ENCODE measurements at regions not wholly inside any gene's neighbourhood (a gene's known extent, or its start where the extent isn't known, plus 50 kb on each side); places are given as distances from the start of the nearest gene placed in this dataset.
"Not testable (repeated sequence)": the region's sequence is repeated elsewhere in the genome, so short reads cannot be mapped to it uniquely, and the experiment has no call there.

- Histone ChIP-seq H3K4me1 (ENCODE audit: insufficient read depth, low read length) (no peaks in the 10 kb centered on the region), H3K4ac (ENCODE audit: low read depth, low read length) (no peak overlapping the region), H2BK12ac (ENCODE audit: insufficient read length, low read depth, low read length) (no peak overlapping the region), H3K9ac (ENCODE audit: extremely low read depth, insufficient read length, low read length) (no peak overlapping the region), H3K23ac (ENCODE audit: insufficient read length, low read depth, low read length) (no peak overlapping the region), H3K4me2 (ENCODE audit: insufficient read depth, insufficient read length, low read length) (no peak overlapping the region), H3K23me2 (ENCODE audit: insufficient read length, low read depth, low read length, poor library complexity, severe bottlenecking) (no peaks in the 10 kb centered on the region), H2BK120ac (ENCODE audit: low read depth, low read length, poor library complexity, severe bottlenecking) (no peak overlapping the region), H3K56ac (ENCODE audit: insufficient read length, low read depth, low read length) (no peak overlapping the region), H3T11ph (ENCODE audit: low read length) (no peak overlapping the region), H3K79me2 (ENCODE audit: insufficient read depth, low read length) (no peaks in the 10 kb centered on the region), H2BK15ac (ENCODE audit: low read depth, low read length) (no peak overlapping the region), H4K91ac (ENCODE audit: insufficient read length, low read depth, low read length) (no peak overlapping the region), H4K8ac (replicated peaks; ENCODE audit: insufficient read length, low read depth, low read length) (no peak overlapping the region), H2AFZ (ENCODE audit: low read length) (no peak overlapping the region), H3K27me3 (ENCODE audit: insufficient read depth, low read length) (no peaks in the 10 kb centered on the region), H4K5ac (ENCODE audit: insufficient read length, low read depth, low read length) (no peak overlapping the region), H3K14ac (ENCODE audit: insufficient read depth, low read length) (no peak overlapping the region), H4K20me1 (ENCODE audit: control insufficient read depth, insufficient read depth, insufficient read length) (no peaks in the 10 kb centered on the region), H3K9me3 (ENCODE audit: control insufficient read depth, low read depth, low read length) (no peaks in the 10 kb centered on the region), H3K27ac (ENCODE audit: insufficient read length, low read depth, low read length) (no peak overlapping the region), H2BK5ac (ENCODE audit: insufficient read length, low read length) (no peak overlapping the region), H3K18ac (ENCODE audit: insufficient read length, low read depth, low read length) (no peak overlapping the region), H2BK20ac (ENCODE audit: low read depth, low read length, poor library complexity, severe bottlenecking) (no peak overlapping the region), H2AK5ac (ENCODE audit: insufficient read length, low read length) (no peak overlapping the region), H3K79me1 (ENCODE audit: insufficient read depth, low read depth, low read length, poor library complexity, severe bottlenecking) (no peaks in the 10 kb centered on the region)
- H3K4me3 Mint-ChIP-seq = no peak overlapping the region
- no peaks in the 10 kb centered on the region for H3K27me3 Mint-ChIP-seq (ENCODE audit: low read depth)
- H3K36me3 Mint-ChIP-seq (ENCODE audit: insufficient read depth in 1 of 3, low read depth in 3 of 3) = no peaks in the 10 kb centered on the region
- no peaks in the 10 kb centered on the region for H3K4me1 Mint-ChIP-seq
- WGBS (ENCODE audit: extremely low coverage, insufficient read length, low lambda C conversion rate) = no CpG with 5 or more reads among the region's 5 CpGs
- no peaks in the 10 kb centered on the region for H3K9me3 Mint-ChIP-seq
- no peak overlapping the region for H3K27ac Mint-ChIP-seq
- no peak for TF ChIP-seq CTCF (conservative IDR thresholded peaks at IDR 0.05)
- DNase-seq = no peak
Observed at GRCh38 chr10:52599551-52600200, 172.9 kb downstream of the MBL2 start.

- H4K20me1 ChIP-seq (ENCODE audit: control insufficient read depth, insufficient read depth, insufficient read length); H3K79me2 ChIP-seq (ENCODE audit: insufficient read depth, low read length); H2BK20ac ChIP-seq (ENCODE audit: low read depth, low read length, poor library complexity, severe bottlenecking); H3K36me3 Mint-ChIP-seq (ENCODE audit: insufficient read depth in 1 of 3, low read depth in 3 of 3); H3K9me3 ChIP-seq (ENCODE audit: control insufficient read depth, low read depth, low read length); H3K4me2 ChIP-seq (ENCODE audit: insufficient read depth, insufficient read length, low read length); H3K23me2 ChIP-seq (ENCODE audit: insufficient read length, low read depth, low read length, poor library complexity, severe bottlenecking); H3K4ac ChIP-seq (ENCODE audit: low read depth, low read length); H2BK5ac ChIP-seq (ENCODE audit: insufficient read length, low read length); H3K27me3 Mint-ChIP-seq (ENCODE audit: low read depth); H3K9me3 Mint-ChIP-seq; H3K4me1 Mint-ChIP-seq; H3K23ac ChIP-seq (ENCODE audit: insufficient read length, low read depth, low read length); H2AK5ac ChIP-seq (ENCODE audit: insufficient read length, low read length); H3K79me1 ChIP-seq (ENCODE audit: insufficient read depth, low read depth, low read length, poor library complexity, severe bottlenecking); H3K18ac ChIP-seq (ENCODE audit: insufficient read length, low read depth, low read length); H2BK15ac ChIP-seq (ENCODE audit: low read depth, low read length); H3K4me1 ChIP-seq (ENCODE audit: insufficient read depth, low read length); H3T11ph ChIP-seq (ENCODE audit: low read length); H3K4me3 Mint-ChIP-seq; H2BK12ac ChIP-seq (ENCODE audit: insufficient read length, low read depth, low read length); H3K9ac ChIP-seq (ENCODE audit: extremely low read depth, insufficient read length, low read length); DNase-seq; H2AFZ ChIP-seq (ENCODE audit: low read length); H3K27ac Mint-ChIP-seq; H2BK120ac ChIP-seq (ENCODE audit: low read depth, low read length, poor library complexity, severe bottlenecking); H3K27me3 ChIP-seq (ENCODE audit: insufficient read depth, low read length); H4K8ac ChIP-seq (replicated peaks; ENCODE audit: insufficient read length, low read depth, low read length); H4K5ac ChIP-seq (ENCODE audit: insufficient read length, low read depth, low read length); H3K27ac ChIP-seq (ENCODE audit: insufficient read length, low read depth, low read length); H4K91ac ChIP-seq (ENCODE audit: insufficient read length, low read depth, low read length); H3K14ac ChIP-seq (ENCODE audit: insufficient read depth, low read length); H3K56ac ChIP-seq (ENCODE audit: insufficient read length, low read depth, low read length): not testable (repeated sequence)
Observed at GRCh38 chr10:52604131-52604530, 168.5 kb downstream of the MBL2 start.
